ENCODE measurements at regions not wholly inside any gene's neighbourhood (a gene's known extent, or its start where the extent isn't known, plus 50 kb on each side); places are given as distances from the start of the nearest gene placed in this dataset.
A peak's percentile ranks its signal among the peaks of the same experiment; 100 is the strongest.

DNA sequence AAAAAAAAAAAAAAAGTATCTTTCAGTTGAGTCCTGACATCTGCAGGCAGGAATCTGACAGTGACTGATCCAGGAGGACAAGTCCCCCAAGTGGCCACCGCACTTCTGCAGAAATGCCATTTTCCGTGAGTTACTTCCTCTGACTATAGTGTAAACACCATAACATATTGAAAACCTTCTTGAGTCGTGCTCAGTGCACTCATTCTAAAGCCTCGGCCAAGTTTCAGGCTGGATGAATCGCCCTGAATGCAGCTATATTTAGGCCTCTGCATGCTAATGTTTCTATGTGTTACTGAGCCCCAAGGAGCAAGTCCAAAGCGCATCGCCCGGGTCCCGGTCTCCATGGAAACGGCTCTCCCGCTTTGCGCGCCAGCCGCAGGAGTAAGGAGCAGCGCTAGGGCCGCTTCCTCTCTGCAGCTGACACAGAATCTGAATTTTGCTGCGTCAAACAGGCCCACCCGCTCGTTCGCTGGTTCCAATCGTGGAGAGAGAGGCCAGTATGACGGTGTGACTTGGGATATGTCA lies 335.4 kb downstream of the MSX2 start:
- H3K9ac ChIP-seq (ENCODE audit: low read length) = no peak overlapping the region

DNA sequence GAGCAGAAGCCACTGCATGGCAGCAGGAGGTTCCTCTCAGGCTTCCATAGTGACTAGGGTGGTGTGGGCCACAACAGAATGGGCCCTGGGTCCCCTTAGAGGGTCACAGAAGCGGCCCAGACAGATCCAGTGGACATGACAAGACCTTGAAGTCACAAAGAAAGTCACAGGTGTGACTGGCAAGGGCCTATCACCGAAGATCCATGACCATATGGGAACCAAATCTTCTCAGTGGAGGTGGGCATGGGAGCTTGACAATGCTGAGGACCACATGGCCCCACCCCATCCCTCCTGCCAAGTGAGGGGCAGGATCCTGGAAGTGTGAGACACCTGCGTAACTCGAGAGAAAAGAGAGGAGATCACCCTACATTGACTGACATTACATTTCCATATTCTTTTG lies 332.4 kb downstream of the MSX2 start:
- Histone ChIP-seq H3K9me3 (ENCODE audit: insufficient read depth, low read depth, low read length) (no peaks in the 10 kb centered on the region), H2BK120ac (ENCODE audit: insufficient read depth, low read length, poor library complexity) (no peak overlapping the region), H4K8ac (ENCODE audit: low read depth, low read length) (no peak overlapping the region), H3K27ac (ENCODE audit: low read depth, low read length) (no peak overlapping the region), H3K27me3 (ENCODE audit: insufficient read depth, low read length) (no peaks in the 10 kb centered on the region), H3K4me3 (ENCODE audit: low read depth, low read length) (no peak overlapping the region), H4K12ac (ENCODE audit: low read depth, low read length) (no peak overlapping the region), H3K9ac (ENCODE audit: low read length) (no peak overlapping the region), H4K91ac (ENCODE audit: low read depth, low read length) (no peak overlapping the region), H3K79me2 (ENCODE audit: control insufficient read depth, insufficient read depth, low read length, poor library complexity) (no peaks in the 10 kb centered on the region), H3K14ac (ENCODE audit: low read length) (no peak overlapping the region), H2AK5ac (ENCODE audit: low read length) (no peak overlapping the region), H3K4me1 (ENCODE audit: control insufficient read depth in 1 of 2, insufficient read depth in 2 of 2, low read length in 2 of 2) (no peaks in the 10 kb centered on the region), H3K36me3 (ENCODE audit: control insufficient read depth in 1 of 2, insufficient read depth in 2 of 2, low read length in 2 of 2) (no peaks in the 10 kb centered on the region), H2BK12ac (ENCODE audit: low read length) (no peak overlapping the region), H3K23ac (ENCODE audit: low read length) (no peak overlapping the region), H3K4ac (ENCODE audit: low read depth, low read length) (no peak overlapping the region), H3K79me1 (ENCODE audit: low read length) (no peaks in the 10 kb centered on the region), H3K18ac (ENCODE audit: low read length) (no peak overlapping the region), H2BK5ac (ENCODE audit: low read depth, low read length, poor library complexity) (no peak overlapping the region), H2AFZ (ENCODE audit: insufficient read depth, low read length, poor library complexity) (no peak overlapping the region), H3K4me2 (ENCODE audit: low read length) (no peak overlapping the region)
- no CpG with 5 or more reads among the region's 4 CpGs for WGBS (ENCODE audit: extremely low coverage, insufficient coverage, insufficient read length)
- DNase-seq = no peak

More for the DNA sequence above, 335.4 kb downstream of the MSX2 start:
- Histone ChIP-seq H2AK5ac (ENCODE audit: low read length) (no peak overlapping the region), H3K9me3 (ENCODE audit: insufficient read depth, low read depth, low read length) (no peaks in the 10 kb centered on the region), H3K36me3 (ENCODE audit: control insufficient read depth in 1 of 2, insufficient read depth in 2 of 2, low read length in 2 of 2) (no peaks in the 10 kb centered on the region), H3K23ac (ENCODE audit: low read length) (no peak overlapping the region), H4K8ac (ENCODE audit: low read depth, low read length) (no peak overlapping the region), H3K4me2 (ENCODE audit: low read length) (peak overlapping the region; percentile 41), H2BK5ac (ENCODE audit: low read depth, low read length, poor library complexity) (no peak overlapping the region), H3K27ac (ENCODE audit: low read depth, low read length) (no peak overlapping the region), H2AFZ (ENCODE audit: insufficient read depth, low read length, poor library complexity) (no peak overlapping the region), H3K79me2 (ENCODE audit: control insufficient read depth, insufficient read depth, low read length, poor library complexity) (no peaks in the 10 kb centered on the region), H3K4ac (ENCODE audit: low read depth, low read length) (no peak overlapping the region), H2BK12ac (ENCODE audit: low read length) (no peak overlapping the region), H2BK120ac (ENCODE audit: insufficient read depth, low read length, poor library complexity) (no peak overlapping the region), H3K18ac (ENCODE audit: low read length) (no peak overlapping the region), H3K4me3 (ENCODE audit: low read depth, low read length) (no peak overlapping the region), H3K27me3 (ENCODE audit: insufficient read depth, low read length) (no peaks in the 10 kb centered on the region), H4K12ac (ENCODE audit: low read depth, low read length) (no peak overlapping the region), H3K4me1 (ENCODE audit: control insufficient read depth in 1 of 2, insufficient read depth in 2 of 2, low read length in 2 of 2) (no peaks in the 10 kb centered on the region), H3K79me1 (ENCODE audit: low read length) (no peaks in the 10 kb centered on the region), H4K91ac (ENCODE audit: low read depth, low read length) (no peak overlapping the region), H3K14ac (ENCODE audit: low read length) (no peak overlapping the region)
- WGBS (ENCODE audit: extremely low coverage, insufficient coverage, insufficient read length) = no CpG with 5 or more reads among the region's 22 CpGs
- peak in 1 of 2 donors; percentile 59 for DNase-seq

DNA sequence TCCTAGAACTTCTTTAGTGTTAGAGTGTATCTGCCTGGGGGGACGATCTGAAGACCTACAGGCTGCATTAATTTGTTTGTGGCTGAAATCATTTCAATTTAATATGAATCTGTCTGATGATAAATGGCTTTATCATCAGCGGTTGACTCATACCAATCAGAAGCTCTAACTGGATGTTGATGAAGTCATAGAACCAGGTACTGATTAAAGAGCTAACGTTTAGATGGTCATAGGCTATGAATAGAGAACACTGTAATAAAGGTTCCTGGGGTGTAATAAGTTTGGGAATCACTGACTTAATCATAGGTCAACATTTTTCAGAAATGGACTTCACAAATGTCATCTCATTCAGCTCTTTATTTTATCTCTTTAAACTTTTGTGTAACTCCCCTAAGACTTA lies 329.9 kb downstream of the MSX2 start:
- no peaks in the 10 kb centered on the region for H3K79me2 ChIP-seq (ENCODE audit: control insufficient read depth, insufficient read depth, low read length, poor library complexity)
- no CpG with 5 or more reads among the region's 3 CpGs for WGBS (ENCODE audit: extremely low coverage, insufficient coverage, insufficient read length)
- H3K9ac ChIP-seq (ENCODE audit: low read length) = no peak overlapping the region
- no peak overlapping the region for H3K23ac ChIP-seq (ENCODE audit: low read length)
- no peak overlapping the region for H2BK5ac ChIP-seq (ENCODE audit: low read depth, low read length, poor library complexity)
- no peaks in the 10 kb centered on the region for H3K4me1 ChIP-seq (ENCODE audit: control insufficient read depth in 1 of 2, insufficient read depth in 2 of 2, low read length in 2 of 2)
- no peaks in the 10 kb centered on the region for H3K36me3 ChIP-seq (ENCODE audit: control insufficient read depth in 1 of 2, insufficient read depth in 2 of 2, low read length in 2 of 2)
- H2BK12ac ChIP-seq (ENCODE audit: low read length) = no peak overlapping the region
- no peak overlapping the region for H3K18ac ChIP-seq (ENCODE audit: low read length)
- no peaks in the 10 kb centered on the region for H3K9me3 ChIP-seq (ENCODE audit: insufficient read depth, low read depth, low read length)
- no peak overlapping the region for H2BK120ac ChIP-seq (ENCODE audit: insufficient read depth, low read length, poor library complexity)
- no peak for DNase-seq
- H4K8ac ChIP-seq (ENCODE audit: low read depth, low read length) = no peak overlapping the region
- H3K79me1 ChIP-seq (ENCODE audit: low read length) = no peaks in the 10 kb centered on the region
- no peak overlapping the region for H4K91ac ChIP-seq (ENCODE audit: low read depth, low read length)
- no peaks in the 10 kb centered on the region for H3K27me3 ChIP-seq (ENCODE audit: insufficient read depth, low read length)
- no peak overlapping the region for H3K14ac ChIP-seq (ENCODE audit: low read length)
- no peak overlapping the region for H2AFZ ChIP-seq (ENCODE audit: insufficient read depth, low read length, poor library complexity)
- H2AK5ac ChIP-seq (ENCODE audit: low read length) = no peak overlapping the region
- no peak overlapping the region for H3K27ac ChIP-seq (ENCODE audit: low read depth, low read length)
- H3K4ac ChIP-seq (ENCODE audit: low read depth, low read length) = no peak overlapping the region
- no peak overlapping the region for H3K4me3 ChIP-seq (ENCODE audit: low read depth, low read length)
- H3K4me2 ChIP-seq (ENCODE audit: low read length) = no peak overlapping the region
- H4K12ac ChIP-seq (ENCODE audit: low read depth, low read length) = no peak overlapping the region

DNA sequence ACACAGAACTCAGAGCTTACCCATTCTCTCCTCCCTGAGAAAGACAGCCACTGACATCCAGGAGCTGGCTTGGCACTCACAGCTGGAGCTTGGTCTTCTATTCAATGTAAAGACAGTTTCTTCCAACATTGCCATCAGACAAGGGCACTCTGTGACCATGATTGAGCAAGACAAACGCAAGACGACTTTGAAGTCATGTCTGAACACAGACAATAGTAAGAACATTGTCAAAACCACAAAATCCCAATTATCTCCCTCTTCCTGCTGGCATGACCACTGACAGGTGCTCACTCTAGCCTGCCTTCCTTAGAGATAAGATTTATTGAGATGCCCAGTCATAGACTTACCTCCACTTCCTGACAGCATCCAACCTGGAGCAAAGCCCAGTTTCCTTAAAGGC lies 328.0 kb downstream of the MSX2 start:
- H3K79me1 ChIP-seq (ENCODE audit: low read length) = no peaks in the 10 kb centered on the region
- no CpG with 5 or more reads among the region's 2 CpGs for WGBS (ENCODE audit: extremely low coverage, insufficient coverage, insufficient read length)
- no peak overlapping the region for H2AK5ac ChIP-seq (ENCODE audit: low read length)
- no peaks in the 10 kb centered on the region for H3K36me3 ChIP-seq (ENCODE audit: control insufficient read depth in 1 of 2, insufficient read depth in 2 of 2, low read length in 2 of 2)
- H4K8ac ChIP-seq (ENCODE audit: low read depth, low read length) = no peak overlapping the region
- DNase-seq = no peak
- H3K4me2 ChIP-seq (ENCODE audit: low read length) = no peak overlapping the region
- no peak overlapping the region for H3K27ac ChIP-seq (ENCODE audit: low read depth, low read length)
- no peak overlapping the region for H2BK12ac ChIP-seq (ENCODE audit: low read length)
- no peak overlapping the region for H3K23ac ChIP-seq (ENCODE audit: low read length)
- H3K14ac ChIP-seq (ENCODE audit: low read length) = no peak overlapping the region
- H4K91ac ChIP-seq (ENCODE audit: low read depth, low read length) = no peak overlapping the region
- H3K18ac ChIP-seq (ENCODE audit: low read length) = no peak overlapping the region
- no peaks in the 10 kb centered on the region for H3K79me2 ChIP-seq (ENCODE audit: control insufficient read depth, insufficient read depth, low read length, poor library complexity)
- H3K4me3 ChIP-seq (ENCODE audit: low read depth, low read length) = no peak overlapping the region
- no peaks in the 10 kb centered on the region for H3K27me3 ChIP-seq (ENCODE audit: insufficient read depth, low read length)
- no peak overlapping the region for H2BK5ac ChIP-seq (ENCODE audit: low read depth, low read length, poor library complexity)
- no peak overlapping the region for H3K4ac ChIP-seq (ENCODE audit: low read depth, low read length)
- H3K9ac ChIP-seq (ENCODE audit: low read length) = no peak overlapping the region
- H3K9me3 ChIP-seq (ENCODE audit: insufficient read depth, low read depth, low read length) = no peaks in the 10 kb centered on the region
- H4K12ac ChIP-seq (ENCODE audit: low read depth, low read length) = no peak overlapping the region
- no peak overlapping the region for H2AFZ ChIP-seq (ENCODE audit: insufficient read depth, low read length, poor library complexity)
- H2BK120ac ChIP-seq (ENCODE audit: insufficient read depth, low read length, poor library complexity) = no peak overlapping the region
- H3K4me1 ChIP-seq (ENCODE audit: control insufficient read depth in 1 of 2, insufficient read depth in 2 of 2, low read length in 2 of 2) = no peaks in the 10 kb centered on the region
